Right lung (tissue), 2 donors: ENCODE measurements at regions not wholly inside any gene's neighbourhood (a gene's known extent, or its start where the extent isn't known, plus 50 kb on each side); places are given as distances from the start of the nearest gene placed in this dataset.
"Not testable (repeated sequence)": the region's sequence is repeated elsewhere in the genome, so short reads cannot be mapped to it uniquely, and the experiment has no call there.

Source experiments
- DNase-seq, 2 donors: peaks; one replicate each; pipeline ENCODE4 v3.0.0-alpha.2; 2013

DNA sequence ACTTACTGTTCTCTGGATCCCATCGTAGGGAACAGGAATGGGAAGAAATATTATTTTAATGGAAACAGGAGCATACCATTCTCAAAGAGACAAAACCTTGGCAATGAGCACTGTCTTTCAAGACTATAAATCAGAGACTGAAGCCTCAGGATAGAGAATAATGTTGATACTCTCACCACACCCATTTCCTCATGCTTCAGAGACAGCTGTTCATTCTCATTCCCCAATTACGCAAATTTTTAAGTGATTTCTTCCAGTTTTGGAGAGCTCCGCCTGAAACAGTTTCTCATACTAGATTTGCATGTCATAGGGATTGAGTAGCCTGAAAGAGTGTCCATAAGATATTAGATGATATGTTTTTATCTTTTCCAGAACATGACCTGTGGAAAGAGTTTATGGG is 290.5 kb upstream of the RASA1 start:
- DNase-seq = no peak

DNA sequence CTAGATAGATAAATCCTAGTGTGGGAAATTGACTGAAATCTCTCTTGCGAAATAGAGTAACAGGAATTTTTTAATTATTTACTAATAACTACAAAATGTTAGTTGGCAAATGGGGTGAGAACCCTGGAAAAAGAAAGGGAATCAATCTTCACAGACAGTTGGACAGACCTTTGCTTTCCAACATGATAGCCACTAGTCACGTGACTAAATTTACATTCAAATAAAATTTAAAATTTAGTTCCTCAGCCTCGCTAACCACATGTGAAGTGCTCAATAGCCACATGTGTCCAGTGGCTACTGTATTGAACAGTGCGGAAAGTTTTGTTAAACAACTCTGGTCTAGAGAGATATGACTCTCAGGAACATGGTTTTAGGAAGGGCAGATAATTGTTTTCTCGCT is 289.9 kb upstream of the RASA1 start:
- DNase-seq = no peak

DNA sequence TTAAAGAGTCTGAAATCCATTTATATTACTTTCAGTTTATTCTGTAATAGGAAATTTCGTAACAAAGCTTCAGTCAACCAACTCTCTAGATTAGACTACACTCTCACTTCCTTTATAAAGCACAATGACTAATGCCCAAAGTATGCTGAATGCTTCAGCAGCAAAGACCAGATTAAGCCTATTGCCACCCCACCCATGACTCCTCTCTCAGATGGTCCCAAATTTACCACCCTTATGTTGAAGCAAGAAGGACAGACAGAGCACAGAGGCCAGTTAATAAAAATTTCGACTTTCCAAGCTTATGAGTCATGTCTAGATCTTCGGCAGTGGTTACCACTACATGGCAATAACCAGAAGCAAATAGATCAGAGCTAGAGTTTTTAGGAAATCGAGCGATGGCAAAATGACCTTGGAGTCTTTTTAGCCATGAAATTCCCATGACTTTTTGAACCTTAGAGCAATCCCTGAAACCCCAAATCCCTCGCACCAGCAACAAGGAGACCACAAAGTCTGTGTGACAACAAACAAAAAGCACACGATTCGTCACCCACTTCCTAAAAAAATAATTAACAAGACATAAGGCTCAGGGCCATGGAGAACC is 287.8 kb upstream of the RASA1 start:
- DNase-seq = no peak

DNA sequence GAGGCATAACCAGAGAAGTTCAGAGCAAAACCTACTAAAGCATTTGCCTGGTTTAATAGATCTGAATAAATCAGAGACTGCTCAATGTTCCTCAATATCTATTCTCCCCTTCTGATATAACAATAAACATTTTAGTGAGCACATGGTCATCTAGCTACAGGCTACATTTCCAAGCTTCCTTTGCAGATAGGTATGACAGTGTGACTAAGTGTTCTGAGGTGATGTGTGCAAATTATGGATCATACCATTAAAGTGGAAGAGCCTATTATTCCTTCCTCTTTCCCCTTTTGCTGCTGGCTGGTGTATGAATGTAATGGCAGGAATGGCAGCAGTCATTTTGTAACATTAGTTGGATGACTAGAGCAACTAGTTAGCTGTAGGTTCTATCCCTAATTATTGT is 285.8 kb upstream of the RASA1 start:
- no peak for DNase-seq

DNA sequence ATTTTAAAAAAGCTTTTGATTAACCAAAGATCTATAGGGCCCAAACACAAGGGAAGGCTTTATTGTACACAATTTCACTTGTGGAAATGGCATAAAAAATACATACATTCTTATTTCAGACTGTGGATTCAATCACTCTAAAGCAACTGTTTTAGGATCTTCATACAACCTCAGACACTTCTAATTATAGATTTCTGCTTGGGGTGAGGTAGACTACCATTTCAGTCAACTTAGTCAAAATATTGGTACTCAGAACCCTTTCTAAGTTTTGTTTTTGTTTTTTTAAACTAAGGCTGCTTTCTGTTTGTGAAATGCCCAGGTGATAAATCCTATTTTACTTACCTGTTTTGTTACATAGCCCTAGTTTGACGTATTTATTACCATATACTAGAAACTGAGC is 284.5 kb upstream of the RASA1 start:
- DNase-seq = no peak

DNA sequence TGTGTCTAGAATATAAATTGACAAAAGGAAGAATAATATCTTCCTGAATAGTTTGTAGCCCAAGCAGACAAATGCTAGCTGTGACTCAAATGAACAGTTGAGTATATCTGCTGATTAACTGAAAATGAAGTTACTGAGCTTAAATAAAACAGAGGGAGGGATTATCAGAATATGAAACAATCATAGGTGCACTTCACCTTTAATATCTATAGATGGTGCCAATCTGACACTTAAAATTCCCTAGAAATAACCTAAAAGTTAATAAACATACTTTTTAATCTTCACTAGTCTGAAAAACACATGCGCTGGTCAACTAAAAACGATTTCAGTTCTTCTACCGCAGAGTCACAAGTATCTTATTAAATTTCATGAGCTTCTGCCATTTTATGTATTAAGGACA is 280.8 kb upstream of the RASA1 start:
- no peak for DNase-seq

DNA sequence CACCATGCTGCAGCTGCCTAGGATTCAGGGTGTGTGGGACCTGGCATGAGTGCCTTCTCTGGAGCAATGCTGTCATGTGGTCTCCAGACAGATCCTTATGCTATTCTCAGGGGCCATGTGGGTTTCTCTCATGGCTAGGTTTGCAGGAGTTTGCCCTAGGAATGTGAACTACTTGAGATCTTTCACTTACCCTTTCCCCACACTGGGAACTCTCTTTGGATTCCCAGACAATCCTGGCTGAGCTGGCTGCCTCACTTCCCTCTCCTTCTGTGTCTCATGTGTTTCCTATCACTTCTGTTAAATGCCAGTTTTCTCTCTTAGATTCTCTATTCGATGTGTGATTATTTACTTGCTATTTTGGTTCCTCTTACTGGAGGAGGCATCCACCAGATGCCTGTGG is 270.2 kb upstream of the RASA1 start:
- no peak for DNase-seq

DNA sequence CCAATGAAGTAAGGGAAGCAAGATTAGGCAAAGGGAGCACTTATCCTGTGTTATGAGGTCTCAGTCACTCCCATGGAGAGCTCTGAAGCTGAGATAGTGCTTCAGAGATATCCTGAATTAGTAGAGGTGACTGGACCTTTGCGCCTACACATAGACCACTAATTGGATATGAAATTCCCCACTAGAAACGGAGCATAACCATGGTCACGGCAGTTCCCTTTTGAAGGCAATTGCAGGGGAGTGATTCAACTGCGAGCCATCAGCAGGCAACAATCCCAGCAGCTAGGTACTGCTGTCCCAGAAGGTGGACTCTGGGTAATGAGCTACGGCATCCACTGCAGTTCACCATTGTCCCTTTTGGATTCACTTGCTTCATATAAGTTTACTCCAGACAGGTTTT is 267.7 kb upstream of the RASA1 start:
- no peak for DNase-seq

DNA sequence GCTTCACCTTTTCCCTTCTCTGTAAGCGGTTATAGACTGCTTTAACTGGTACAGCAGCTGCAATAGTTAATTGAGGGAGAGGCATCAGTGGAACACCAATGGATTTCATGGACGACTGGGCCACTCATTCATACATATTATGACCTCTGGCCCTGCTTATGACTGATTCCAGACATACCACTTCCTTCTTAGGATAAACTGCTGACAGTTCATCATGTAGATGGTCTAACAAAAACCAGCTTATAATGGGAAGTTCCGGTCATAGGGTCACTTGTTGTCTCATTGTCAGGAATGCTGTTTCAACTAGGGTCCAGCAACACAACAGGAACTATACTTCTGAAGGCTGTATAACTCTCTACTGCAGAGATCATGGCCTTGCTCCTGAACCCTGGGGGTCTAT is 265.2 kb upstream of the RASA1 start:
- no peak for DNase-seq

DNA sequence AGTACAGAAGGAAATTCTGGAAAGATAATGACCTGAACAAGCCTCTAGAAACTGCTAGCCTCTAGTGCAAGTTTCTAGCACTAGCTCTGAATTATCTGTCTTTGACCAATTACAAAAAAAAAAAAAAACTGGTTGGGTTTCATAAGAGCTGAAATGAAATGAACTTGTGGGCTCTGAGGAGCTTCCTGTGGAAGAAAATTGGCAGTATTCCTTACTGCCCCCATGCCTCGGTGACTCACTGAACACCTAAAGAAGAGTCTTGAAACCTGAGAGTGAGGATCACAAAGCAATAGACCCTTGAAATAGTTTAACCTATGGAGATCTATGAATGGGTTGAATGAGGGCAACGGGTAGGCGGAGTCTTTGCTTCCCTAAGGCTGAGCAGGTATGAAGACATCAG is 263.6 kb upstream of the RASA1 start:
- no peak for DNase-seq

DNA sequence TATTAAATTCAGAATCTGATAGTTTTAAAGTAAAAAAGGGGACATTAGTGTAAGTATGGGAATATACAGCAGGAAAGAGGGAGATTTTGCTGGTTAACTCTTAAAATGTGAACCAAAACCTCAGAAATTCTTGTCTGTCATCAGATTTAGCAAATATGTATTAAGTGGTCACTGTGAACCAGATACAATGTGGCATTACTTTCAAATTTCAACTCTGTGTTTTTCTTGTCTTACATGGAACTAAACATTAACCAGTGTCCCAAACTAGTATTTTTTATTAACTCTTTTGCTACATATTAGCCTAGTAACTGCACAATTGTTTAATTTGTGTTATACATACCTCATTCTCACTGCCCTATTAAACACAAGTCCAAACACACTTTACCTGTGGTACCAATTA is 259.9 kb upstream of the RASA1 start:
- DNase-seq = no peak

DNA sequence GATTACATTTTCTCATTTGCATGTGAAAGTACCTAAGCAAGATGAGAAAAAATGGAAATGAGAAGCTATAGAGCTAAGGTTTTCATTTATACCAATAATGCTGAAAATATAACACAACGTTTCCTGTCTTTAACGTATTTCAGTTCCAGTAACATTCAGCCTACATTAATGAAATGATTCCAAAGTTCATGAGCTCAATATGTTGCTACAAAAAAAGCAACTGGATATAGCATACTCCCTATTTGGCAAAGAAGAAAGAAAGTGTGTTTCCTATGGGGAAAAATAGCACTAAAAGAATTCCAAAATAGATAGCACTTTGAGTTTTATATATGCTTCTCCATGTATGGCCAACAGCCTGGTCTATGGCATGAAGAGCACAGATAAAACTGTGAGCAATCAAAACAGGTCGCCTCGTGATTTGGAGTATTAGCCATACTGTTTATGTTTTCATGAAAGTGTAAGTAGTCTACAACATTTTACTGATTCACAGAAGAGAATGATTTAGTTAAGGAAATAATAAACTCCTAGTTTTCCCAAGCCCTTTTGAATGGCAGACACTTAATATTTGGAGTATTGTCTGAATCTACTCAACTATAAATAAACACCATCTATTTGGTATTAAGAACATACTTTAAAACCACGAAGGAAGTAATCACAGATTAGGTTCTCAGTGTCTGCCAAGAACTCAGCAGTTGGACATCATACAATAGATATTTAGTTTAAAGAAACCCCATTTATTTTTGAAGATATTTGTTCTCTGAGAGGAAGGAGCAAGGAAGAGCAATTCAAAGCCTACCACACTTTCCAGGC is 258.7 kb upstream of the RASA1 start:
- peak in 1 of 2 donors; percentile 14 for DNase-seq

DNA sequence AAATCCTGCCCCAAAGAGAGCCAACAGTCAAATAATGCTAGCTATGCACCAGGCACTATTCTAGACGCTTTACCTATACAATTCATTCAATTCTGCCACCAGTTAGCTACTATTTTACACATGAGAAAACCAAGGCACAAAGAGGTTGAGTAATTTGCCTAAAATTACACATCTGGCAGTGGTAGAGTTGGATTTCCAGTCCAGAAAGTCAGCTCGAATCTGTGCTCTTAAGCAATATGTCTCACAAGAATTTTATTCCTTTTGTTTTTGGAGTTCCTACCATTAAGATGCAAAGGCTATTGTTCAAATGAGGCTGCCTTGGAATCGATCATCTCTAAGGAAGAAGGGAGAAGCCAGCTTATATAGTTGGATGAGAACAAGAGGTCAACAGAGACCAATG is 256.9 kb upstream of the RASA1 start:
- no peak for DNase-seq

DNA sequence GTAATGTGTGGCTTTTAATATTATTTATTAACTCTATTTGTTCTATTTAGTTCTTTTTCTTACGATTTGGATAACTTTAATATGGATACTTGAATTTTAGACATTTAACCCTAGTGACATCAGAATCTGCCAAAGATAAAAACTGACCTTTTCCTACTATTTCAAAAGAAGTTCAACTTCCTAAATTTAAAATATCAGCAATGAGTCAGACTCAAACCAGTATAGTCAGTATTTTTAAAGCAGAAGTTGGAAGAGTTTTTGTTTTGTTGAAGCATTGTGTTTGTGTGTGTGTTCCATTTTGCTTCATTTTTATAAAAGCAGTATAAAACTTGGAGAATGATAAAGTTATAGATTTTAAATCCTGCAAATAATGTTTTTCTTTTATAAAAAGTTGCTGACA is 251.8 kb upstream of the RASA1 start:
- no peak for DNase-seq

DNA sequence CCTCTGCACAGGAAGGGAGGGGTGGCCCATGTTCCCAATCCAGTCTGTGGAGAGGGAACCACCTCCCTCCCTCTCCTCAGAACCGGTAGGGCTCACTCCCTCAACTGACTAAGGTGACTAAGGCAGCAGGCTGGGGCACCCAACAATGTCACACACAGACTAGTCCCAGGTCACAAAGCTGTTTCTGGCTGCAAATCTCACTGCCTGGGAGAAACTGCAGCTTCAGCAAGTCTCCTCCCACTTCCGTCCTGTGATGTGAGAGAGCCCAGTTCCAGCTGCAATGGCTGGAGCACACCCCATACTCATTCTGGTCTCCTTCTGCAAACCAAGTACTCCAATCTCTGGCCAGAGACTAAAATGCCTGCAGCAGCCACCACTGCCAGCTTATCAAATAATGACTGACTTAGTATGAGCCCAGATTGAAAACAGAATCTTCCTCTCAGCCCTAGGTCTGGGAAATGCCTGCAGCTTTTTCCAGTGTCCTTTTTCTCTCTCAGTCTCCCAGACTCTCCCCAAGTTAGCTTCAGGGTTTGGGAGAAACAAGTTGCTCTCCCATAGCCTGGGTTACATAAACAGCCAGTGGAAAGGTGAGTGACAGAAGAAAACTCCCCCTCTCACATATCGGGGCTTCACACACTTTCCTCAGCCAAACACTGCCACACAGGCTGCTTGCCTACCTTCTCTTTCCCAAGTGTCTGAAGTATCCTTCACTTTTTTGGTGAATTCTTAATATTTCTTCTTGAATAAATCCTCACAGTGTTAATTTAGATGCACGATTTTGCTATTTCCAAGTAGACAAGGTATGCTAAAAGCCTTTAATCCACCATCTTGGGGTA is 247.4 kb upstream of the RASA1 start:
- DNase-seq = peak in 1 of 2 donors; percentile 59

DNA sequence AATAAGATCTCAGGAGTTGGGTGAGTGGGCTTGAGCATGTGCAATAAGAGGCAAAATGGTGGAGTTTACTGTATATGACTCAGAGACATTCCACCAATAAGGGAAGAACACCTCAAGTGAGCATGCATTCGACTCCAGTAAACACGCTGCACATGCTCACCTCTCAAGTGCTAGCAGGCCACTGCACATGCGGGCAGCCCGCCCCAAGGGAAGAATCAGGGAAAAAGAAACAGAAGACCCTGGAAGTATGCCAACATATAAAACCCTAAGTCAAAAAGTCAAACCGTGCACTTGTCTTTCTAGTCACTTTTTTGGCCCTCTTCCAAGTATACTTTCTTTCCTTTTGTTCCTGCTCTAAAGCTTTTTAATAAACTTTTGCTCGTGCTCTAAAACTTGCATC is 245.3 kb upstream of the RASA1 start:
- no peak for DNase-seq

DNA sequence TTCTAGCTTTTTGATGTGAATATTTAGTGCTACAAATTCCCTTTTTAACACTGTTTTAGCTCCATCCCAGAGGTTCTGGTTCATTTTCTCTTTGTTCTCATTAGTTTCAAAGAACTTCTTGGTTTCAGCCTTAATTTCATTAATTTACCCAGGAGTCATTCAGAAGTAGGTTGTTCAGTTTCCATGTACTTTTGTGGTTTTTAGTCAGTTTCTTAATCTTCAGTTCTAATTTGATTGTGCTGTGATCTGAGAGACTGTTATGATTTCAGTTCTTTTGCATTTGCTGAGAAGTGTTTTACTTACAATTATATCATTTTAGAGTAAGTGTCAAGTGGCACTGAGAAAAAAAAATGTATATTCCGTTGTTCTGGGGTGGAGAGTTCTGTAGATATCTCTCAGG is 240.1 kb upstream of the RASA1 start:
- no peak for DNase-seq

DNA sequence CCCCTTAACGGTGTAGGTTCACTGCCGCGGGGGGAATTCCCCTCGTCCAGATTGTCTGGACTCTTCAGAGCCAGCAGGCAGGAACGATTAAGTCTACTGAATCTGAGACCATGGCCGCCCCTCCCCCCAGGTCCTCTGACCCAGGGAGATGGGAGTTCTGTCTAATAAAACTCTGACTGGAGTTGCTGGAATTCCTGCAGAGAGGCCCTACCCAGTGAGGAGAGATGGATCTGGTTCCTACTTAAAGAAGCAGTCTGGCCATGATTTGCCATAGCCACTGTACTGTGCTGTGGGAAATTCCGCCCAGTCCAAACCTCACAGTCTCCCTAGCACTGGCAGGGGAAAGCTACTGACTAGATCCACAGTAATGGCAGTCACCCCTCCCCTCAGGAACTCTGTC is 237.7 kb upstream of the RASA1 start:
- DNase-seq = no peak

DNA sequence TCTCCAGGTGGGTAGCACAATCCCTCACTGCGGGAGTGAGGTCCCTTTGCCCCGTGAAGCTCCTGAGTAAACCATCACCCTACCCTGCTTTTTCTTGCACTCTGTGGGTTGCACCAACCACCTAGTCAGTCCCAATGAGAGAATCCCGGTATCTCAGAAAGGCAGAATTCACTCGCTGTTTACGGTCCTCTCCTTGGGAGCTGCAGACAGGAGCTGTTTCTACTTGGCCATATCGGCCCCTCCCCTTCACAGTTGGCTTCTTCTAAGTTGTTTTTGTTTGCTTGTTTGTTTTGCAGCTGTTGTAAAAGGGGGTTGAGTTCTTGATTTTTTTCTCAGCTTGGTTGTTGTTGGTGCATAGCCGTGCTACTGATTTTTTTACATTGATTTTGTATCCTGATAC is 237.0 kb upstream of the RASA1 start:
- DNase-seq = no peak

DNA sequence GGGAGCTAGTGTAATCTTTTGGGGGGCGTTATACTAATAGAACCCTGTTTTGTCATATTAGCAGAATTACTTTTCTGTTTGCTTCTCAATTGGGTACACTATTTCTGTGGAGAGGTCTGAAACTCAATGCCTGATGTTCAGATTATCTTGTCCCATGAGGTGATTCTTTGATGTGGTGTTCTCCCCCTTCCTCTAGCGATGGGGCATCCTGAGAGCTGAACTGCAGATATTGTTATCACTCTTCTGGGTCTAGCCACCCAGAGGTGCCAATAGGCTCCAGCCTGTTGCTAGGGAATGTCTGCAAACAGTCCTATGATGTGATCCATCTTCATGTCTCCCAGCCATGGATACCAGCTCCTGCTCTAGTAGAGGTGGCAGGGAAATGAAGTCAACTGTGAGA is 233.1 kb upstream of the RASA1 start:
- DNase-seq = no peak

DNA sequence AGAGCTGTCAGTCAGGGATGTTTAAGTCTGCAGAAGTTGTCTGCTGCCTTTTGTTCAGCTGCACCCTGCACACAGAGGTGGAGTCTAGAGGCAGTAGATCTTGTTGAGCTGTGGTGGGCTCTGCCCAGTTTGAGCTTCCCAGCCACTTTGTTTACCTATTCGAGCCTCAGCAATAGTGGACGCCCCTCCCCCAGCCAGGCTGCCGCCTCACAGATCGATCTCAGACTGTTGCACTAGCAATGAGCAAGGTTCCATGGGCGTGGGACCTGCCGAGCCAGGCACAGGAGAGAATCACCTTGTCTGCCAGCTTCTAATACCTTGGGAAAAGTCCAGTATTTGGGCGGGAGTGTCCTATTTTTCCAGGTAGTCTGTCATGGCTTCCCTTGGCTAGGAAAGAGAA is 225.1 kb upstream of the RASA1 start:
- no peak for DNase-seq

DNA sequence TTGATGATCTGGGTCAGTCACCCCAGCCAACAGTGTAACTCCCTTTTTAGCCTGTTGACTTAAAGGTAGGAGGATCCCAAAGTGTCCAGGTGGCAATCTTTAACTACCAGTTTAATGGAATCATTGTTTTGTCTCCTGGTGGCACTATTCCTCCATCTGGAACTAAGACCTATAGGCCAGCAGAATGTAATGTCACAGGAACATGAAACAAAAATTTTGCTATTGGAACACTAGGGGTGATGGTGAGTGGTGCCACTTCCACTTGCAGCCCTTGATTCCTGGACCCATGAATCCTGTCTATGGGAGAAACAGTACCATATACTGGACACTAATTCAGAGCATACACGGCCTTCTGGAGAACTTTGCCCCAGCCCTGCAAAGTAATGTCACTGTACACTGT is 219.5 kb upstream of the RASA1 start:
- DNase-seq = no peak

DNA sequence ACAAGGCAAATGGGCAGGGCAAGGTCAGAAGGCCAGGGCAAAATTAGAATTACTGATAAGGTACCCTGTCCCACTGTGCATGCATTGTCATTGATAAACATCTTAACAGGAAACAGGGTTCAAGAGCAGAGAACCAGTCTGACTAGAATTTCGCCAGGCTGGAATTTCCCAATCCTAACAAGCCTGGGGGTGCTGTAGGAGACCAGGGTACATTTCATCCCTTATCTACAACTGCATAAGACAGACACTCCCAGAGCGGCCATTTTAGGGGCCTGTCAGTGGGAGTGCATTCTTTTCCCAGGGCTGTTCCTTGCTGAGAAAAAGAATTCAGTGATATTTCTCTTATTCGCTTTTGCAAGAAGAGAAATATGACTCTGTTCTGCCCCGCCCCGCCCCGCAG is 218.7 kb upstream of the RASA1 start:
- DNase-seq = not testable (repeated sequence)
